MM.1S (cell line): ENCODE measurements at regions not wholly inside any gene's neighbourhood (a gene's known extent, or its start where the extent isn't known, plus 50 kb on each side); places are given as distances from the start of the nearest gene placed in this dataset.

Experiments used
- DNase-seq: peaks from one replicate; pipeline ENCODE4 v3.0.0-alpha.2; 2015
- H2AFZ ChIP-seq: fragments of 300-600 bp; sonication (generic); 2 replicates; pipeline ENCODE4 v1.6.0; 2016; ENCODE audit warnings: antibody characterized with exemption, low read length
- H3F3A ChIP-seq: fragments of 300-600 bp; sonication (generic); 2 replicates; pipeline ENCODE4 v1.6.1; 2016; ENCODE audit warnings: mild to moderate bottlenecking, antibody characterized with exemption, low read length, moderate library complexity, mixed read lengths; ENCODE audit not compliant: insufficient read depth
- H3K27ac ChIP-seq: fragments of 300-600 bp; sonication (generic); 2 replicates; pipeline ENCODE4 v1.5.1; 2016; ENCODE audit warnings: mild to moderate bottlenecking, low read length
- H3K27me3 ChIP-seq: fragments of 300-600 bp; sonication (generic); replicated peaks from 2 replicates; pipeline ENCODE4 v1.6.0; 2016; ENCODE audit warnings: low read length; ENCODE audit not compliant: insufficient read depth
- H3K36me3 ChIP-seq: fragments of 300-600 bp; sonication (generic); replicated peaks from 2 replicates; pipeline ENCODE4 v1.6.1; 2016; ENCODE audit warnings: mild to moderate bottlenecking, low read length, mixed read lengths; ENCODE audit not compliant: insufficient read depth
- H3K4me1 ChIP-seq: fragments of 300-600 bp; sonication (generic); 2 replicates; pipeline ENCODE4 v1.6.1; 2016; ENCODE audit warnings: low read length, mixed read lengths
- H3K4me2 ChIP-seq: fragments of 300-600 bp; sonication (generic); 2 replicates; pipeline ENCODE4 v1.6.0; 2016; ENCODE audit warnings: low read depth, low read length
- H3K4me3 ChIP-seq: fragments of 300-600 bp; sonication (generic); 2 replicates; pipeline ENCODE4 v1.5.1; 2016; ENCODE audit warnings: low read length, mixed read lengths
- H3K79me2 ChIP-seq: fragments of 300-600 bp; sonication (generic); 2 replicates; pipeline ENCODE4 v1.6.1; 2016; ENCODE audit warnings: mixed run types, low read length, mixed read lengths
- H3K9ac ChIP-seq: fragments of 300-600 bp; sonication (generic); 2 replicates; pipeline ENCODE4 v1.6.1; 2016; ENCODE audit warnings: low read length, mixed read lengths
- H3K9me2 ChIP-seq: fragments of 300-600 bp; sonication (generic); replicated peaks from 2 replicates; pipeline ENCODE4 v1.6.1; 2016; ENCODE audit warnings: mild to moderate bottlenecking, low read length, mixed read lengths; ENCODE audit not compliant: insufficient read depth
- H3K9me3 ChIP-seq: fragments of 300-600 bp; sonication (generic); replicated peaks from 2 replicates; pipeline ENCODE4 v1.6.1; 2016; ENCODE audit warnings: mild to moderate bottlenecking, low read length, mixed read lengths; ENCODE audit not compliant: insufficient read depth
- H4K20me1 ChIP-seq: fragments of 300-600 bp; sonication (generic); 2 replicates; pipeline ENCODE4 v1.6.1; 2016; ENCODE audit warnings: mild to moderate bottlenecking, low read length, moderate library complexity, mixed read lengths; ENCODE audit not compliant: insufficient read depth
- EZH2 ChIP-seq: fragments of 300-600 bp; sonication (generic); optimal IDR thresholded peaks from 2 replicates; pipeline ENCODE3; 2017; ENCODE audit warnings: low read depth, mild to moderate bottlenecking, antibody characterized with exemption, low read length, mixed read lengths
- EZH2phosphoT487 ChIP-seq: fragments of 300-600 bp; sonication (generic); IDR thresholded peaks from 2 replicates; pipeline ENCODE4 v1.6.1; 2018; ENCODE audit warnings: antibody characterized with exemption, low read length
- TF ChIP-seq, protein P1 (sequence below): fragments of 300-600 bp; sonication (generic); IDR thresholded peaks from 2 replicates; pipeline ENCODE4 v1.5.1; 2016; ENCODE audit warnings: antibody characterized with exemption, low read length, mixed read lengths

DNA sequence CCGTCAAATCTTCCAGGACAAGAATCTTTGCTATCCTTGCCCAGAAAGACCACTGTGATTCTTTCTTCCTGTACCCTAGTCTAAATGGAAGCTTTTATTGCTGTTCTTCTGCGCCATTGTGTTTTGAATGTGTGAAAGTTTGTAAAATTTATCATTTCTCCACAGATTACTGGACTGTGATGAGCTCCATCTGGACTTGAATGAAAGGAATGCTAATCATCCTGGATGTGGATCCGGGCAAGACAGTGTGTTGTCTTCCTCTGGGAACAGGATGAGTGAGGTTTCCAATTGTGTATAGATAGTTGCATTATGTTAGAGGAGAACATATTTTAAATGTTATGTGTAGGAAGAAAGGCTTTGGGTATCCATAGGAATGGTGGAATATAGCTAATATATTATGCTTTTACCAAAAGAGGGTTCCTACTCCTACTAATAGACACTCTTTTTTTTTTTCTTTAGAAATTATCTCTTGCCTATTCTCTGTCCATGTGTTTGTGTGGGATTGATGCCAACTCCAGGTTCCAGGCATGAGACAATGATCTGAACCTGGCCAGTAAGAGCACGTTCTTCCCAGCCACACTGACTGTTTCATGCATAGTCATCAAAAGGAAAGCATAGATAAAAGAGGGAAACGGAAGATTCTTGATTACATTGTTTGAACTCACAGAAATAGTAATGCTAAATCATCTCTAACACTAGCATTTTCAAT, 803.6 kb upstream of the ADGRL3 start:
- no peaks in the 10 kb centered on the region for H3K36me3 ChIP-seq
- no peaks in the 10 kb centered on the region for H3K79me2 ChIP-seq
- no peaks in the 10 kb centered on the region for H3F3A ChIP-seq
- no peaks in the 10 kb centered on the region for H3K9me3 ChIP-seq
- no peak overlapping the region for H3K9ac ChIP-seq
- H2AFZ ChIP-seq = no peak overlapping the region
- H3K27ac ChIP-seq = no peak overlapping the region
- no peak overlapping the region for H3K4me3 ChIP-seq
- H3K4me1 ChIP-seq = no peaks in the 10 kb centered on the region
- H3K9me2 ChIP-seq = no peaks in the 10 kb centered on the region
- H3K27me3 ChIP-seq = no peaks in the 10 kb centered on the region
- TF ChIP-seq, protein P1, sequence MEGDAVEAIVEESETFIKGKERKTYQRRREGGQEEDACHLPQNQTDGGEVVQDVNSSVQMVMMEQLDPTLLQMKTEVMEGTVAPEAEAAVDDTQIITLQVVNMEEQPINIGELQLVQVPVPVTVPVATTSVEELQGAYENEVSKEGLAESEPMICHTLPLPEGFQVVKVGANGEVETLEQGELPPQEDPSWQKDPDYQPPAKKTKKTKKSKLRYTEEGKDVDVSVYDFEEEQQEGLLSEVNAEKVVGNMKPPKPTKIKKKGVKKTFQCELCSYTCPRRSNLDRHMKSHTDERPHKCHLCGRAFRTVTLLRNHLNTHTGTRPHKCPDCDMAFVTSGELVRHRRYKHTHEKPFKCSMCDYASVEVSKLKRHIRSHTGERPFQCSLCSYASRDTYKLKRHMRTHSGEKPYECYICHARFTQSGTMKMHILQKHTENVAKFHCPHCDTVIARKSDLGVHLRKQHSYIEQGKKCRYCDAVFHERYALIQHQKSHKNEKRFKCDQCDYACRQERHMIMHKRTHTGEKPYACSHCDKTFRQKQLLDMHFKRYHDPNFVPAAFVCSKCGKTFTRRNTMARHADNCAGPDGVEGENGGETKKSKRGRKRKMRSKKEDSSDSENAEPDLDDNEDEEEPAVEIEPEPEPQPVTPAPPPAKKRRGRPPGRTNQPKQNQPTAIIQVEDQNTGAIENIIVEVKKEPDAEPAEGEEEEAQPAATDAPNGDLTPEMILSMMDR = no peak
- TF ChIP-seq EZH2 = no peak
- TF ChIP-seq EZH2phosphoT487 = no peak
- H3K4me2 ChIP-seq = no peak overlapping the region
- no peak for DNase-seq
- H4K20me1 ChIP-seq = no peaks in the 10 kb centered on the region

DNA sequence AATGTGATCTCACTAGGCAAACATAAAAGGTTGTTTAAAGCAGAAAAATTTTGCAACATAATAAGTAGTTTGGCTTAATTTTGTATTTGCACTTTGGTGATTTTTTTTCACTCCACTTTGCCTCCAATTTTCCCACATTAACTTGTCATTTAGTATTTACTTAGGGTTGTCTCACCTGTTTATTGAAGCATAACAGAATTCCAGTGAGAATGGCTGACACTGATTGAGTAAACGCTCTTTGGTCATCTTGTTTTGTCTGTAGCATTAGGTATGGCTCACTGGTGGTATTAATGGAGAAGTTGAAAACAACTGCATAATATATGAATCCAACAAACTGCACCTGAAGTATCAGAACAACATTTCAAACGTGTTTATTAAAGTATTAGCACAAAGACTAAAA, 799.5 kb upstream of the ADGRL3 start:
- Histone ChIP-seq H3F3A (no peaks in the 10 kb centered on the region), H3K9me2 (no peaks in the 10 kb centered on the region), H3K4me3 (no peak overlapping the region), H4K20me1 (no peaks in the 10 kb centered on the region), H3K36me3 (no peaks in the 10 kb centered on the region), H3K27ac (no peak overlapping the region), H3K9ac (no peak overlapping the region), H3K4me2 (no peak overlapping the region), H3K4me1 (no peaks in the 10 kb centered on the region), H3K9me3 (no peaks in the 10 kb centered on the region), H3K79me2 (no peaks in the 10 kb centered on the region), H3K27me3 (no peaks in the 10 kb centered on the region), H2AFZ (no peak overlapping the region)
- no peak for DNase-seq
- TF ChIP-seq, protein P1 = no peak
- TF ChIP-seq EZH2 = no peak
- no peak for TF ChIP-seq EZH2phosphoT487

DNA sequence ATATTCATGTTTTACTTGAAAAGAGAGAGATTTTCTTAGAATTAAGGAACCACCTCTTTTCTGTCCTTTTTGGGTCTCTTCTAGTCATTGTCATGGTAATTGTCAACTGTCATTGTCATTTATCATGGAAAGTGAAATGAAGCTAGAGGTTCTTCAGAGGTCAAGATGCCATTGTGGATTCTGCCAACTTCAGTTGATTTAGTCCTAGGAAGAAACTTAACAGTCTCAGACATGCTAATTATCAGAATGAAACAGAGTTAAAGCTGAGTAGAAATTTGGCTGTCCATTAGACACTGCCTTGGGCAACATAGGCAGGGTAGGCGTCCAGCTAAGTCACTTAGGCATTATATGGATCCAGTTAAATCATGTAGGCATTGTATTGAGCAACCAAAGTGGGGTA, 796.1 kb upstream of the ADGRL3 start:
- Histone ChIP-seq H3K9ac (no peak overlapping the region), H3K4me3 (no peak overlapping the region)
- TF ChIP-seq EZH2phosphoT487 = no peak
- no peak for TF ChIP-seq EZH2
- TF ChIP-seq, protein P1 = no peak

More for the DNA sequence above, 796.1 kb upstream of the ADGRL3 start:
- no peak overlapping the region for H3K4me2 ChIP-seq
- H3K36me3 ChIP-seq = no peaks in the 10 kb centered on the region
- no peak overlapping the region for H2AFZ ChIP-seq
- H3K27me3 ChIP-seq = no peaks in the 10 kb centered on the region
- no peaks in the 10 kb centered on the region for H3K4me1 ChIP-seq
- DNase-seq = no peak
- no peaks in the 10 kb centered on the region for H3K79me2 ChIP-seq
- H4K20me1 ChIP-seq = no peaks in the 10 kb centered on the region
- no peak overlapping the region for H3K27ac ChIP-seq
- H3K9me3 ChIP-seq = no peaks in the 10 kb centered on the region
- H3K9me2 ChIP-seq = no peaks in the 10 kb centered on the region
- no peaks in the 10 kb centered on the region for H3F3A ChIP-seq
